MM.1S (cell line): ENCODE measurements at regions not wholly inside any gene's neighbourhood (a gene's known extent, or its start where the extent isn't known, plus 50 kb on each side); places are given as distances from the start of the nearest gene placed in this dataset.
"Not testable (repeated sequence)": the region's sequence is repeated elsewhere in the genome, so short reads cannot be mapped to it uniquely, and the experiment has no call there.

Experiments used
- CTCF ChIP-seq: fragments of 300-600 bp; sonication (generic); IDR thresholded peaks from 2 replicates; pipeline ENCODE4 v1.5.1; 2016; ENCODE audit warnings: antibody characterized with exemption, low read length, mixed read lengths
- EZH2 ChIP-seq: fragments of 300-600 bp; sonication (generic); optimal IDR thresholded peaks from 2 replicates; pipeline ENCODE3; 2017; ENCODE audit warnings: low read depth, mild to moderate bottlenecking, antibody characterized with exemption, low read length, mixed read lengths
- EZH2phosphoT487 ChIP-seq: fragments of 300-600 bp; sonication (generic); IDR thresholded peaks from 2 replicates; pipeline ENCODE4 v1.6.1; 2018; ENCODE audit warnings: antibody characterized with exemption, low read length

GRCh38 chr3:70435422-70435821 is 123.0 kb upstream of the MDFIC2 start:
- TF ChIP-seq CTCF, EZH2phosphoT487, EZH2: not testable (repeated sequence)
